ENCODE measurements at regions not wholly inside any gene's neighbourhood (a gene's known extent, or its start where the extent isn't known, plus 50 kb on each side); places are given as distances from the start of the nearest gene placed in this dataset.

DNA sequence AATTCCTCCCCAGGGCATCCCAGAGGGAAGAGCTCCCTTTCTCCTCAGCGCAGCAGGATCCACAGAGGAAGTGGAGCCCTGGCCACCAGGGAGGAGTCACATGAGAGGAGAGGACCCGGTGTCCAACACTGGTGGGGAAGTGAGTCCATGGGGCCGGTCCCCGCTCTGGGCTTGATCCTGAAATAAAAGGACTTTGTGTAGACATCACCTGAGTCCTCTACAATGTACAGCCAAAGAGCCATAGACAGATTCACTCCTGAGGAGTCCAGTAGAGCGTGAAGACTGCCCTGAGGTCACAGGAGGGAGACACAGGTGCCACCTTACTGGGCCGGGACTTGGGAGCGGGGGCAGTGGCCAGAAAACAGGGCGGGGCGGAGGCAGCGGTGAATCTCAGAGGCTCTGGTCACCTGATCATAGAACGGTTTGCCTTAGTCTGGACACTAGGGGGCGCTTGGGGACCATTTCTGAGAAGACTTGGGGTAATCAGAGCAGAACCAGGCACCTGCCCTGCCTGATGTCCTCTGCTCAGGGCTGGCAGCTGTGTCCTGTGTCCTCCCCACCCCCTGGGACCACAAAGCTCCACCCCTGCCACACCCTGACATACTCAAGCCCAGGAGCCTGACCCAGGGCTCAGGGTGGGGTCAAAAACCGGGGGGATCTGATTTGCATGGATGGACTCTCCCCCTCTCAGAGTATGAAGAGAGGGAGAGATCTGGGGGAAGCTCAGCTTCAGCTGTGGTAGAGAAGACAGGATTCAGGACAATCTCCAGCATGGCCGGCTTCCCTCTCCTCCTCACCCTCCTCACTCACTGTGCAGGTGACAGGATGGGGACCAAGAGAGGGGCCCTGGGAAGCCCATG is 112.7 kb downstream of the VPREB1 start (continued):
- TF ChIP-seq YY1 (IDR thresholded peaks at IDR 0.05) (no peak), SP1 (IDR thresholded peaks at IDR 0.05) (no peak), GABPA (IDR thresholded peaks at IDR 0.05 in 1 of 2, conservative IDR thresholded peaks at IDR 0.05 in 1 of 2) (no peak), HNF4A (conservative IDR thresholded peaks at IDR 0.05) (no peak), HNF4G (IDR thresholded peaks at IDR 0.05) (no peak), RAD21 (IDR thresholded peaks at IDR 0.05) (peak; percentile 75 to 79)
- TF ChIP-seq, protein P1, sequence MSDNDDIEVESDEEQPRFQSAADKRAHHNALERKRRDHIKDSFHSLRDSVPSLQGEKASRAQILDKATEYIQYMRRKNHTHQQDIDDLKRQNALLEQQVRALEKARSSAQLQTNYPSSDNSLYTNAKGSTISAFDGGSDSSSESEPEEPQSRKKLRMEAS (IDR thresholded peaks at IDR 0.05): no peak

DNA sequence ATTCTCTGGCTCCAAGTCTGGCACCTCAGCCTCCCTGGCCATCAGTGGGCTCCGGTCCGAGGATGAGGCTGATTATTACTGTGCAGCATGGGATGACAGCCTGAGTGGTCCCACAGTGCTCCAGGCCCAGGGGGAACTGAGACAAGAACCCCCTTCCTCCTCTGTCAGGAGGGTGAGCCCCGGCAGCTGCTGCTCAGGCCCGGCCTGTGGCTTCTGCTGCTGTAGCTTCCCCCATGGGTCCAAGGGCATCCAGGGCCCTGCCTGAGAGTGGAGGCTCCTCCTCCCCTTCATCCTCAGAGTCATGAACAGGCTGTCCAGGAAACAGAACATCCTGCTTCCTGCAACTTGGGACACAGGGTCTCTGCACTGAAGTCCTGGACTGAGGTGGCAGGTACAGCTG is 113.6 kb downstream of the VPREB1 start:
- no peak overlapping the region for H3K4me3 ChIP-seq (ENCODE audit: low read depth in 1 of 3, low read length in 3 of 3)
- no peaks in the 10 kb centered on the region for H3K27me3 ChIP-seq (ENCODE audit: control insufficient read depth in 4 of 4, insufficient read depth in 4 of 4, low read length in 3 of 4)
- H3K36me3 ChIP-seq (ENCODE audit: control insufficient read depth in 4 of 4, insufficient read depth in 3 of 4, low read depth in 1 of 4, low read length in 3 of 4): no peaks in the 10 kb centered on the region
- H3K9me3 ChIP-seq (ENCODE audit: control insufficient read depth in 4 of 4, low read length in 3 of 4): no peaks in the 10 kb centered on the region
- no peak overlapping the region for H3K9ac ChIP-seq (ENCODE audit: low read depth in 1 of 2, low read length in 2 of 2)
- TF ChIP-seq YY1 (IDR thresholded peaks at IDR 0.05) (no peak), GABPA (IDR thresholded peaks at IDR 0.05 in 1 of 2, conservative IDR thresholded peaks at IDR 0.05 in 1 of 2) (no peak), FOXA2 (IDR thresholded peaks at IDR 0.05) (no peak), NR2F2 (IDR thresholded peaks at IDR 0.05) (no peak), JUND (IDR thresholded peaks at IDR 0.05) (no peak), RAD21 (IDR thresholded peaks at IDR 0.05) (no peak), HNF4A (conservative IDR thresholded peaks at IDR 0.05) (no peak), RXRA (IDR thresholded peaks at IDR 0.05) (no peak)
- TF ChIP-seq, protein P2, sequence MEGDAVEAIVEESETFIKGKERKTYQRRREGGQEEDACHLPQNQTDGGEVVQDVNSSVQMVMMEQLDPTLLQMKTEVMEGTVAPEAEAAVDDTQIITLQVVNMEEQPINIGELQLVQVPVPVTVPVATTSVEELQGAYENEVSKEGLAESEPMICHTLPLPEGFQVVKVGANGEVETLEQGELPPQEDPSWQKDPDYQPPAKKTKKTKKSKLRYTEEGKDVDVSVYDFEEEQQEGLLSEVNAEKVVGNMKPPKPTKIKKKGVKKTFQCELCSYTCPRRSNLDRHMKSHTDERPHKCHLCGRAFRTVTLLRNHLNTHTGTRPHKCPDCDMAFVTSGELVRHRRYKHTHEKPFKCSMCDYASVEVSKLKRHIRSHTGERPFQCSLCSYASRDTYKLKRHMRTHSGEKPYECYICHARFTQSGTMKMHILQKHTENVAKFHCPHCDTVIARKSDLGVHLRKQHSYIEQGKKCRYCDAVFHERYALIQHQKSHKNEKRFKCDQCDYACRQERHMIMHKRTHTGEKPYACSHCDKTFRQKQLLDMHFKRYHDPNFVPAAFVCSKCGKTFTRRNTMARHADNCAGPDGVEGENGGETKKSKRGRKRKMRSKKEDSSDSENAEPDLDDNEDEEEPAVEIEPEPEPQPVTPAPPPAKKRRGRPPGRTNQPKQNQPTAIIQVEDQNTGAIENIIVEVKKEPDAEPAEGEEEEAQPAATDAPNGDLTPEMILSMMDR (IDR thresholded peaks at IDR 0.05; ENCODE audit: low read depth, low read length, missing input control): no peak
- TF ChIP-seq, protein P1 (IDR thresholded peaks at IDR 0.05): no peak
- TF ChIP-seq, protein P3, sequence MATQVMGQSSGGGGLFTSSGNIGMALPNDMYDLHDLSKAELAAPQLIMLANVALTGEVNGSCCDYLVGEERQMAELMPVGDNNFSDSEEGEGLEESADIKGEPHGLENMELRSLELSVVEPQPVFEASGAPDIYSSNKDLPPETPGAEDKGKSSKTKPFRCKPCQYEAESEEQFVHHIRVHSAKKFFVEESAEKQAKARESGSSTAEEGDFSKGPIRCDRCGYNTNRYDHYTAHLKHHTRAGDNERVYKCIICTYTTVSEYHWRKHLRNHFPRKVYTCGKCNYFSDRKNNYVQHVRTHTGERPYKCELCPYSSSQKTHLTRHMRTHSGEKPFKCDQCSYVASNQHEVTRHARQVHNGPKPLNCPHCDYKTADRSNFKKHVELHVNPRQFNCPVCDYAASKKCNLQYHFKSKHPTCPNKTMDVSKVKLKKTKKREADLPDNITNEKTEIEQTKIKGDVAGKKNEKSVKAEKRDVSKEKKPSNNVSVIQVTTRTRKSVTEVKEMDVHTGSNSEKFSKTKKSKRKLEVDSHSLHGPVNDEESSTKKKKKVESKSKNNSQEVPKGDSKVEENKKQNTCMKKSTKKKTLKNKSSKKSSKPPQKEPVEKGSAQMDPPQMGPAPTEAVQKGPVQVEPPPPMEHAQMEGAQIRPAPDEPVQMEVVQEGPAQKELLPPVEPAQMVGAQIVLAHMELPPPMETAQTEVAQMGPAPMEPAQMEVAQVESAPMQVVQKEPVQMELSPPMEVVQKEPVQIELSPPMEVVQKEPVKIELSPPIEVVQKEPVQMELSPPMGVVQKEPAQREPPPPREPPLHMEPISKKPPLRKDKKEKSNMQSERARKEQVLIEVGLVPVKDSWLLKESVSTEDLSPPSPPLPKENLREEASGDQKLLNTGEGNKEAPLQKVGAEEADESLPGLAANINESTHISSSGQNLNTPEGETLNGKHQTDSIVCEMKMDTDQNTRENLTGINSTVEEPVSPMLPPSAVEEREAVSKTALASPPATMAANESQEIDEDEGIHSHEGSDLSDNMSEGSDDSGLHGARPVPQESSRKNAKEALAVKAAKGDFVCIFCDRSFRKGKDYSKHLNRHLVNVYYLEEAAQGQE (IDR thresholded peaks at IDR 0.05): no peak
- TF ChIP-seq, protein P4, sequence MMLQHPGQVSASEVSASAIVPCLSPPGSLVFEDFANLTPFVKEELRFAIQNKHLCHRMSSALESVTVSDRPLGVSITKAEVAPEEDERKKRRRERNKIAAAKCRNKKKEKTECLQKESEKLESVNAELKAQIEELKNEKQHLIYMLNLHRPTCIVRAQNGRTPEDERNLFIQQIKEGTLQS (IDR thresholded peaks at IDR 0.05): no peak
- H3K4me1 ChIP-seq (ENCODE audit: control insufficient read depth in 4 of 4, insufficient read depth in 4 of 4, low read length in 3 of 4): no peaks in the 10 kb centered on the region
- no peak for DNase-seq (ENCODE audit: low spot score)
- H3K27ac ChIP-seq (ENCODE audit: low read depth in 1 of 2, low read length in 2 of 2): no peak overlapping the region
- WGBS: 81% methylated on average over 4 of the region's 4 CpGs
